ENCODE measurements at regions not wholly inside any gene's neighbourhood (a gene's known extent, or its start where the extent isn't known, plus 50 kb on each side); places are given as distances from the start of the nearest gene placed in this dataset.
"Not testable (repeated sequence)": the region's sequence is repeated elsewhere in the genome, so short reads cannot be mapped to it uniquely, and the experiment has no call there.

DNA sequence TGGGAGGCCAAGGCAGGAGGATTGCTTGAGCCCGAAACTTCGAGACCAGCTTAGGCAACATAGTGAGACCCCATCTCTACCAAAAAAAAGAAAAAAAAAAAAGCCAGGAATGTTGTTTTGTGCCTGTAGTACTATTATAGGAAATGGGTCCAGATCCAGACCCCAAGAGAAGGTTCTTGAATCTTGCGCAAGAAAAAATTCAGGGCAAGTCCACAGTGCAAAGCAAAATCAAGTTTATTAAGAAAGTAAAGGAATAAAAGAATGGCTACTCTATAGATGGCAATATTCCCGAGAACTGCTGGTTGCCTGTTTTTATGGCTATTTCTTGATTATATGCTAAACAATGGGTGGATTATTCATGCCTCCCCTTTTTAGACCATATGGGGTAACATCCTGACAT, 51.2 kb upstream of the RDX start:
- no peaks in the 10 kb centered on the region for H3K27me3 ChIP-seq (replicated peaks in 2 of 5; ENCODE audit: control insufficient read depth in 4 of 5, insufficient read depth in 5 of 5, low read length in 4 of 5)
- CTCF ChIA-PET, result no interaction called here
- peaks cover 4 to 23% (median 13%) of the 10 kb centered on the region in 4 experiments for H3K4me1 ChIP-seq (ENCODE audit: control extremely low read depth in 1 of 4, control insufficient read depth in 4 of 4, insufficient read depth in 4 of 4, low read length in 3 of 4)
- DNase-seq, result no peak
- WGBS (ENCODE audit: insufficient coverage), result 100% methylated on average over 1 of the region's 4 CpGs
- POLR2A ChIA-PET, result no interaction called here
- no peak overlapping the region for H3K27ac ChIP-seq (ENCODE audit: insufficient read depth in 1 of 2, low read depth in 1 of 2, low read length in 2 of 2, poor library complexity in 1 of 2, severe bottlenecking in 2 of 2)
- no peaks in the 10 kb centered on the region for H3K9me3 ChIP-seq (ENCODE audit: control extremely low read depth in 1 of 5, control insufficient read depth in 4 of 5, insufficient read depth in 2 of 5, low read depth in 1 of 5, low read length in 4 of 5)
- H3K4me3 ChIP-seq (ENCODE audit: control insufficient read depth in 1 of 7, extremely low read depth in 1 of 7, insufficient read depth in 4 of 7, low read depth in 2 of 7, low read length in 6 of 7), result no peak overlapping the region
- no peaks in the 10 kb centered on the region for H3K36me3 ChIP-seq (ENCODE audit: control insufficient read depth in 4 of 4, insufficient read depth in 4 of 4, low read length in 3 of 4)

DNA sequence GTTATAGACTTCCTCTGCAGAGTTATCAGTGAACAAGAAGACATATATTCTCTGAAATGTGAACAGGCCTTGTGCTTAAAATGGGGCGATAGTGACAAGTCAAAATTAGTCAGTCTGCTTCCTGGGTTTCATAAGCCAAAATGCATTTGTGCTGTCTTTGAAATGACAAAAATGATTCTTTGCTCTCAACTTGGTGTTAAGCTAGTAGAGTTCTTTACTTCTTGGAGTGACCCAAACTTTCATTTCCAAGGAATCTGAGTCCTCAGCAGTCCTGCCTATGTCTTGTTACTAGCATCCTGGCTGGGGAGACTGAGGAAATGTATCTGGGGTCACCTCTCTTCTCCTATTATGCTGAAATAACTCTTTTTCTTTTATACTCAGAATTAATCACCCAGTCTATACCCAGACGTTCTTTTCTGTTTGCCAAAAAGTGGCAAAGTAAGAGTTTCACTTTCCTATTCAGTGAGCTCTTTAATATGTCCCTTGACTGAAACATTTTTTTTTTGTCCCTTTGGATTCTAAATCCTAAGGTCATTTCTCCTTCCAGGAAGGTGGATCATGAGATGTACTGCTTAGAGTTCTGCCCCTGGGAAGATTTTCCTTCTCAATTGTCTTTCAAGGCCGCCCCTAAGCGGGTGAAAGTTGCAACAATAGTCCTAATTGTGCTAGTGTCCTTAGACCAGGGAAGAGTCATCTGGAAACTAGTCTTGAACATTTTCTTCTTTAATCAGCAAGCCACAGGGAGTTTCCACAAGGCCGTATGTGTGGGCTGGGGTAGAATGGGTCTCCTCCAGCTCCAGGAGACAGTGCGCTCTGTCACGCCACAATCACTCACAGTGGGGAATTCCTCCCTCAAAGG, 53.0 kb upstream of the RDX start:
- Histone ChIP-seq H3K4me3 (ENCODE audit: control insufficient read depth in 1 of 7, extremely low read depth in 1 of 7, insufficient read depth in 4 of 7, low read depth in 2 of 7, low read length in 6 of 7) (no peak overlapping the region), H3K36me3 (ENCODE audit: control insufficient read depth in 4 of 4, insufficient read depth in 4 of 4, low read length in 3 of 4) (no peaks in the 10 kb centered on the region), H3K4me1 (ENCODE audit: control extremely low read depth in 1 of 4, control insufficient read depth in 4 of 4, insufficient read depth in 4 of 4, low read length in 3 of 4) (peaks cover 4 to 23% (median 13%) of the 10 kb centered on the region in 4 experiments), H3K9me3 (ENCODE audit: control extremely low read depth in 1 of 5, control insufficient read depth in 4 of 5, insufficient read depth in 2 of 5, low read depth in 1 of 5, low read length in 4 of 5) (peaks cover 0 to 1% (median 0%) of the 10 kb centered on the region in 5 experiments), H3K27me3 (replicated peaks in 2 of 5; ENCODE audit: control insufficient read depth in 4 of 5, insufficient read depth in 5 of 5, low read length in 4 of 5) (no peaks in the 10 kb centered on the region), H3K27ac (ENCODE audit: insufficient read depth in 1 of 2, low read depth in 1 of 2, low read length in 2 of 2, poor library complexity in 1 of 2, severe bottlenecking in 2 of 2) (no peak overlapping the region)
- ChIA-PET CTCF (interaction anchor here (1.2 kb wide), 1 partner anchor 149 kb away, joined by 3 read pairs; no protein-coding TSS in a partner anchor), POLR2A (no interaction called here)
- DNase-seq, result peak in 2 of 3 donors; percentile 13 to 15
- WGBS (ENCODE audit: insufficient coverage), result 73% methylated on average over 4 of the region's 7 CpGs

DNA sequence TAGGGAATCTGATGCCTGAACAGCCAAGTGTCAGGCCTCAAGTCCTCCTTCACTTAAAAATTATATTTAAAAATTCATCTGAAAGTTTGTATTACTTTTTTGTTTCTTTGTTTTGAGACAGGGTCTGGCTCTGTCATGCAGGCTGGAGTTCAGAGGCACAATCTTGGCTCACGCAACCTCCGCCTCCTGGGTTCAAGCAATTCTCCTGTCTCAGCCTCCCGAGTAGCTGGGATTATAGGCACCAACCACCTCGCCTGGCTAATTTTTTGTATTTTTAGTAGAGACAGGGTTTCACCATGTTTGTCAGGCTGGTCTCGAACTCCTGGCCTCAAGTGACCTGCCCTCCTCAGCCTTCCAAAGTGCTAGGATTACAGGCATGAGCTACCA, 53.6 kb upstream of the RDX start:
- peaks cover 4 to 23% (median 13%) of the 10 kb centered on the region in 4 experiments for H3K4me1 ChIP-seq (ENCODE audit: control extremely low read depth in 1 of 4, control insufficient read depth in 4 of 4, insufficient read depth in 4 of 4, low read length in 3 of 4)
- DNase-seq; H3K4me3 ChIP-seq (ENCODE audit: control insufficient read depth in 1 of 7, extremely low read depth in 1 of 7, insufficient read depth in 4 of 7, low read depth in 2 of 7, low read length in 6 of 7); H3K27ac ChIP-seq (ENCODE audit: insufficient read depth in 1 of 2, low read depth in 1 of 2, low read length in 2 of 2, poor library complexity in 1 of 2, severe bottlenecking in 2 of 2); H3K27me3 ChIP-seq (replicated peaks in 2 of 5; ENCODE audit: control insufficient read depth in 4 of 5, insufficient read depth in 5 of 5, low read length in 4 of 5); H3K36me3 ChIP-seq (ENCODE audit: control insufficient read depth in 4 of 4, insufficient read depth in 4 of 4, low read length in 3 of 4); H3K9me3 ChIP-seq (ENCODE audit: control extremely low read depth in 1 of 5, control insufficient read depth in 4 of 5, insufficient read depth in 2 of 5, low read depth in 1 of 5, low read length in 4 of 5); POLR2A ChIA-PET: not testable (repeated sequence)
- CTCF ChIA-PET, result interaction anchor here (1.2 kb wide), 1 partner anchor 149 kb away, joined by 3 read pairs; no protein-coding TSS in a partner anchor
- WGBS (ENCODE audit: insufficient coverage), result 100% methylated on average over 4 of the region's 5 CpGs

DNA sequence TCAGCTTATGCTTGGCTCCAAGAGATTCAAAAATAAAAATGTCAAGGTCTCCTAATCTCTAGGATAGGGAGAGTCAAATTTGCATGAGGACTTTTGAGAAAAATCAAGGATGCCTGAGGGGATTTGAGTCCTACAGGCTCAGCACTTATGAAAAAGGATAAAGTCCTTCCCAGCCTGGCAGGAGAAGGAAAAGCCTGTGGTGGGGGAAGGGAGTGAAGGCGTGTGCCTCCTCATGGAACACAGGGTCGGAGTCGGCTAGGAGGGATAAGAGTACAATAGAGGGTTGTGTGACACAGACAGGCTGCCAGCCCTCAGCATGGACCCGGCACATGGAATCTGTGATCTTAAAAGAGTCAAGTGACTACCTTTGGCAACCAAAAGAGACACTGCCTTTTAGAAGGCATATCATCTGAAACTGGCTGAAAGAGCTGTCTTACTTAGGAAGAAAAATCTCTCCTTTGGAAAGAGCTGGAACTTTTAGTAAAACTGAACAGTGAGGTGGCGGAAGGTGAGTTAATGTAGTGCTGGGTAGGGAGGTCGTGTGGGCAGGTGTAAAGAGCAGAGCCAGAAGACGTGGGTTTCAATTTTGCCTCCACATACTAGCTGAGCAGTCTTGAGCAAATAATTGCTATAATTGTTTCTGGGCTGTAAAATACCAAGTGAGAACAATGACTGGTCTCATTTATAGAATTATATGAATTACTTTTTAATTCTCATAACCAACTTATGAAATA, 58.8 kb upstream of the RDX start:
- CTCF ChIA-PET, result interaction anchor here (1.8 to 2.4 kb wide), 2 partner anchors 11 to 13 kb away, joined by 4 to 6 read pairs; no protein-coding TSS in a partner anchor
- 97% methylated on average over 5 of the region's 7 CpGs for WGBS (ENCODE audit: insufficient coverage)

DNA sequence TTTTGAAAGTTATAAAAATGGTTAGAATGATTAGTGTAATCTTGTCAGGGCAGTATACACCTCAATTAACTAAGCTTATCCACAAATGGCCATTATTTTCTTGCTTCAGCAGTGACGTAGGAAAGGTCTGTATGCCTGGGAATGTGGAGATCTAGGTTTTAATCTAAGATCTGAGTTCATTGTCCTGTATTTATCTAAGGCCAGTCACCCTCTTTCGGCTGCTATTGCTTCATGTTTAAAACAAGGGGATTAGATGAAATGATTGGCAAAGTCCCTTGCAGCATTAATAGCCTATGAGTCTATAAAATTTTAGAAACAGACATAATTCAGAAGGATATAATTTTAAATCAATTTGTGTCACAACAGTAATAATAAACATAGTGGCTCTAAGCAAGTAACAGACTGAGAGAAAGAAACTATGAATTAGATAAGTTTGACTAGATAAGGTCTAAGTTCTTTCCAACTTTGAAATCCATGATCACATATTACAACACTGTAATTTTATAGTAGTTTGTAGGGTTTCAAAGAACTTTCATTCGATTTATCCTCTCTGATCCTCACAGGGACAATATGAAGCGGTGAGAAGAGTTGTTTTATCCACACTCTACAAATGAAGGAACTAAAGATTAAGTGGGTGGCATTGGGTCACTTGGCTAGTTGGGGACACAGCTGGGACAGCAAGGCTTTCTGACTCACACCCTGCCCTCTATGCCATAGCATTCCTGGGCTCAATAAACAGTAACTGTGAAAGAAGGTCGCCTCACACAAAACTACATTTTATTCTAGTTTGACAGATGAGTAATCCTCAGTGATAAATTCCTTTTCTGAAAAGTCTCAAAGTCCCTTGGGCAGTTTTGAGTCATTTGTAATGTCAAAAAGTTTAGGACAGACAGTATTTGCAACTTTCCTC, 60.6 kb upstream of the RDX start:
- ChIA-PET POLR2A (no interaction called here), CTCF (no interaction called here)
- Histone ChIP-seq H3K27ac (ENCODE audit: insufficient read depth in 1 of 2, low read depth in 1 of 2, low read length in 2 of 2, poor library complexity in 1 of 2, severe bottlenecking in 2 of 2) (no peak overlapping the region), H3K27me3 (replicated peaks in 2 of 5; ENCODE audit: control insufficient read depth in 4 of 5, insufficient read depth in 5 of 5, low read length in 4 of 5) (no peaks in the 10 kb centered on the region), H3K4me1 (ENCODE audit: control extremely low read depth in 1 of 4, control insufficient read depth in 4 of 4, insufficient read depth in 4 of 4, low read length in 3 of 4) (no peaks in the 10 kb centered on the region), H3K36me3 (ENCODE audit: control insufficient read depth in 4 of 4, insufficient read depth in 4 of 4, low read length in 3 of 4) (no peaks in the 10 kb centered on the region), H3K4me3 (ENCODE audit: control insufficient read depth in 1 of 7, extremely low read depth in 1 of 7, insufficient read depth in 4 of 7, low read depth in 2 of 7, low read length in 6 of 7) (no peak overlapping the region), H3K9me3 (ENCODE audit: control extremely low read depth in 1 of 5, control insufficient read depth in 4 of 5, insufficient read depth in 2 of 5, low read depth in 1 of 5, low read length in 4 of 5) (peaks cover 0 to 3% (median 0%) of the 10 kb centered on the region in 5 experiments)
- DNase-seq, result no peak
- no CpG with 5 or more reads among the region's 5 CpGs for WGBS (ENCODE audit: insufficient coverage)

More for the DNA sequence above, 58.8 kb upstream of the RDX start:
- Histone ChIP-seq H3K27me3 (replicated peaks in 2 of 5; ENCODE audit: control insufficient read depth in 4 of 5, insufficient read depth in 5 of 5, low read length in 4 of 5) (no peaks in the 10 kb centered on the region), H3K9me3 (ENCODE audit: control extremely low read depth in 1 of 5, control insufficient read depth in 4 of 5, insufficient read depth in 2 of 5, low read depth in 1 of 5, low read length in 4 of 5) (peaks cover 0 to 3% (median 0%) of the 10 kb centered on the region in 5 experiments), H3K4me1 (ENCODE audit: control extremely low read depth in 1 of 4, control insufficient read depth in 4 of 4, insufficient read depth in 4 of 4, low read length in 3 of 4) (no peaks in the 10 kb centered on the region), H3K4me3 (ENCODE audit: control insufficient read depth in 1 of 7, extremely low read depth in 1 of 7, insufficient read depth in 4 of 7, low read depth in 2 of 7, low read length in 6 of 7) (no peak overlapping the region), H3K36me3 (ENCODE audit: control insufficient read depth in 4 of 4, insufficient read depth in 4 of 4, low read length in 3 of 4) (no peaks in the 10 kb centered on the region), H3K27ac (ENCODE audit: insufficient read depth in 1 of 2, low read depth in 1 of 2, low read length in 2 of 2, poor library complexity in 1 of 2, severe bottlenecking in 2 of 2) (no peak overlapping the region)
- no peak for DNase-seq
- POLR2A ChIA-PET, result no interaction called here

DNA sequence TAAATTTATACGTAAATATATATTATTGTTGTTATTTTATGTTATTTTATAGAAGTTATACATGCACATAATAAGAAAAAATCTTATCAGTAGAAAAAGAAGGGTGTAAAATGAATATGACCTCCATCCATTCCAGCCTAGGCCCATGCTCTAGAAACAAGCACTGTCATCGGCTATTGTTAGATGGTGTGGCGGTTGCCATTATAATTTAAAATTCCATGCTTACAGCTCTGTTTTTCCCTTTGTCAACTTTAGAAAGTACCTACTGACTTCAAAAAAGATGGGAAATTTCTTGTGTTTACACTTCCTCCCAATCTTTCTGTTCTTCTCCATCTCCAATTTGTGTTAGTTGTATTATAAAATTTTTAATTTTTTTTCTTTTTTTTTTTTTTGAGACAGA, 61.9 kb upstream of the RDX start:
- ChIA-PET CTCF (no interaction called here), POLR2A (no interaction called here)
- no peaks in the 10 kb centered on the region for H3K27me3 ChIP-seq (replicated peaks in 2 of 5; ENCODE audit: control insufficient read depth in 4 of 5, insufficient read depth in 5 of 5, low read length in 4 of 5)
- DNase-seq, result no peak
- H3K9me3 ChIP-seq (ENCODE audit: control extremely low read depth in 1 of 5, control insufficient read depth in 4 of 5, insufficient read depth in 2 of 5, low read depth in 1 of 5, low read length in 4 of 5), result peaks cover 0 to 3% (median 0%) of the 10 kb centered on the region in 5 experiments
- 100% methylated on average over 2 of the region's 3 CpGs for WGBS (ENCODE audit: insufficient coverage)
- H3K36me3 ChIP-seq (ENCODE audit: control insufficient read depth in 4 of 4, insufficient read depth in 4 of 4, low read length in 3 of 4), result no peaks in the 10 kb centered on the region
- no peak overlapping the region for H3K4me3 ChIP-seq (ENCODE audit: control insufficient read depth in 1 of 7, extremely low read depth in 1 of 7, insufficient read depth in 4 of 7, low read depth in 2 of 7, low read length in 6 of 7)
- peaks cover 0 to 7% (median 4%) of the 10 kb centered on the region in 4 experiments for H3K4me1 ChIP-seq (ENCODE audit: control extremely low read depth in 1 of 4, control insufficient read depth in 4 of 4, insufficient read depth in 4 of 4, low read length in 3 of 4)
- no peak overlapping the region for H3K27ac ChIP-seq (ENCODE audit: insufficient read depth in 1 of 2, low read depth in 1 of 2, low read length in 2 of 2, poor library complexity in 1 of 2, severe bottlenecking in 2 of 2)

All from common myeloid progenitor, CD34-positive (primary cell).